ENCODE measurements at regions not wholly inside any gene's neighbourhood (a gene's known extent, or its start where the extent isn't known, plus 50 kb on each side); places are given as distances from the start of the nearest gene placed in this dataset.

DNA sequence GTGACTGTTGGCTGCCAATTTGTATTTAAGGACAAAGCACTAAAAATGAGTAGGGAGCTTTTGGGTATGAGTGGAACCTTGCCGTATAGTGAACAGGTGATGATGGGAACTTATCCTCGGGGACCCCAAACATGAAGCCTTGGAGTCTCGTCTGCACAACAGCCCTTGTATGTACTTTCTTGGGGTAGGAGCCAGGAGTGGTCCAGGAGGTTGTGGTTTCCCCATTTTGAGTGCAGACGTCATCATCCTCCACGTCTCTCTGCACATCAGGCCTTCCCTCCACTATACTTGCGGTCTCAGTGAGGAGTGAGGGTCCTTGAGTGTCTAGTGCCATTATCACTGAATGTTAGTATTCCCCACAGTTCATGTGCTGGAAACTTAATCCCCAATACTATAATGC is 101.5 kb upstream of the HS6ST1 start:
- no peaks in the 10 kb centered on the region for H3K36me3 ChIP-seq (ENCODE audit: insufficient read depth, low read length)
- H3K27ac ChIP-seq (ENCODE audit: low read depth, low read length), result no peak overlapping the region
- no peaks in the 10 kb centered on the region for H3K9me3 ChIP-seq (ENCODE audit: low read depth, low read length)
- H2AFZ ChIP-seq (ENCODE audit: low read length), result no peak overlapping the region
- peaks cover 13% of the 10 kb centered on the region for H3K4me1 ChIP-seq (ENCODE audit: insufficient read depth, low read length)
- no peak overlapping the region for H3K4me2 ChIP-seq (ENCODE audit: insufficient read depth, low read length)
- no peaks in the 10 kb centered on the region for H4K20me1 ChIP-seq (ENCODE audit: insufficient read depth, low read length)
- TF ChIP-seq, protein P1, sequence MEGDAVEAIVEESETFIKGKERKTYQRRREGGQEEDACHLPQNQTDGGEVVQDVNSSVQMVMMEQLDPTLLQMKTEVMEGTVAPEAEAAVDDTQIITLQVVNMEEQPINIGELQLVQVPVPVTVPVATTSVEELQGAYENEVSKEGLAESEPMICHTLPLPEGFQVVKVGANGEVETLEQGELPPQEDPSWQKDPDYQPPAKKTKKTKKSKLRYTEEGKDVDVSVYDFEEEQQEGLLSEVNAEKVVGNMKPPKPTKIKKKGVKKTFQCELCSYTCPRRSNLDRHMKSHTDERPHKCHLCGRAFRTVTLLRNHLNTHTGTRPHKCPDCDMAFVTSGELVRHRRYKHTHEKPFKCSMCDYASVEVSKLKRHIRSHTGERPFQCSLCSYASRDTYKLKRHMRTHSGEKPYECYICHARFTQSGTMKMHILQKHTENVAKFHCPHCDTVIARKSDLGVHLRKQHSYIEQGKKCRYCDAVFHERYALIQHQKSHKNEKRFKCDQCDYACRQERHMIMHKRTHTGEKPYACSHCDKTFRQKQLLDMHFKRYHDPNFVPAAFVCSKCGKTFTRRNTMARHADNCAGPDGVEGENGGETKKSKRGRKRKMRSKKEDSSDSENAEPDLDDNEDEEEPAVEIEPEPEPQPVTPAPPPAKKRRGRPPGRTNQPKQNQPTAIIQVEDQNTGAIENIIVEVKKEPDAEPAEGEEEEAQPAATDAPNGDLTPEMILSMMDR (IDR thresholded peaks at IDR 0.05; ENCODE audit: extremely low read depth, low read depth, low read length), result no peak
- H3K4me3 ChIP-seq (ENCODE audit: insufficient read depth, low read length), result no peak overlapping the region
- H3K79me2 ChIP-seq (ENCODE audit: insufficient read depth, low read length), result no peaks in the 10 kb centered on the region
- no peaks in the 10 kb centered on the region for H3K27me3 ChIP-seq (ENCODE audit: insufficient read depth, low read length)
- peak; percentile 52 for DNase-seq (ENCODE audit: insufficient read length, low spot score, missing footprints)

DNA sequence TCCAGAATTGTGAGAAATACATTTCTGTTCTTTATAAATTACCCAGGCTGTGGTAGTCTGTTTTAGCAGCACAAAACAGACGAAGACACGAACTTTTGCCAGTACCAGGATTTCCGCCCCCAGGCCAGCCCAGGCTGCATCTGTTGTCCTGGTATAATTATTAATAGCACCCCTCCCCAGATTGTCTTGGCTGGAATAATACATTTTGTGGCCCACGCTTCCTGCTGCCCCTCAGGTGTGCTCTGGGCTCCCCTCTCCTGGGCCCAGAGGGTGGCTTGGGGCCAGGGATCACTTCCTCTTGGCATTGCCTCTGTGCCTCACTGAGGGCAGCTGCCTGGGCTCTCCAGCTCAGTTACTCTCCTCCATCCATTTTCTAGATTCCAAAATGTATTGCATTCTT is 102.1 kb upstream of the HS6ST1 start:
- no peaks in the 10 kb centered on the region for H3K79me2 ChIP-seq (ENCODE audit: insufficient read depth, low read length)
- no peak overlapping the region for H3K27ac ChIP-seq (ENCODE audit: low read depth, low read length)
- H4K20me1 ChIP-seq (ENCODE audit: insufficient read depth, low read length), result no peaks in the 10 kb centered on the region
- no peaks in the 10 kb centered on the region for H3K27me3 ChIP-seq (ENCODE audit: insufficient read depth, low read length)
- TF ChIP-seq, protein P1 (IDR thresholded peaks at IDR 0.05; ENCODE audit: extremely low read depth, low read depth, low read length), result no peak
- DNase-seq (ENCODE audit: insufficient read length, low spot score, missing footprints), result peak; percentile 47
- no peak overlapping the region for H3K4me2 ChIP-seq (ENCODE audit: insufficient read depth, low read length)
- peaks cover 13% of the 10 kb centered on the region for H3K4me1 ChIP-seq (ENCODE audit: insufficient read depth, low read length)
- H3K9me3 ChIP-seq (ENCODE audit: low read depth, low read length), result no peaks in the 10 kb centered on the region
- no peak overlapping the region for H3K4me3 ChIP-seq (ENCODE audit: insufficient read depth, low read length)
- no peaks in the 10 kb centered on the region for H3K36me3 ChIP-seq (ENCODE audit: insufficient read depth, low read length)
- H2AFZ ChIP-seq (ENCODE audit: low read length), result no peak overlapping the region

DNA sequence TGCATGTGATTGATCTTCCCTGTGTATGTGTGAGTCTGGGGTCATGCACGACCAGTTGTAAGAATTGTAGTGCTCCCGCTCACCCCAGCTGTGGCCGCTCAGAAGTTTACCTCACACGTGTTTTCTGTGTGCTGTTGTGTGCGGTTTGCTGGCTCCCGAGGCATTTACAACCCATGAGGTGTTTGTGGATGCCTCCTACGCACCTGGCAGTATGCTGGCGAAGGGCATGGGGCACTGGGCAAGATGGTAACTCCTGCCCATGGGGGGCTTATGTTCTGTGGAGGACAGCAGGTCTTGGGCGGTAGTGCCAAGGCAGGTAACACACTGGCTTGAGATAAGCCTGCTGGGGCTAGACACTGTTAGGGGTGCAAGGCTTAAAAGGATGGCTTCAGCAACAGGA is 102.6 kb upstream of the HS6ST1 start:
- Histone ChIP-seq H3K4me2 (ENCODE audit: insufficient read depth, low read length) (no peak overlapping the region), H3K4me3 (ENCODE audit: insufficient read depth, low read length) (no peak overlapping the region), H2AFZ (ENCODE audit: low read length) (no peak overlapping the region), H3K27ac (ENCODE audit: low read depth, low read length) (no peak overlapping the region), H4K20me1 (ENCODE audit: insufficient read depth, low read length) (no peaks in the 10 kb centered on the region), H3K4me1 (ENCODE audit: insufficient read depth, low read length) (peaks cover 13% of the 10 kb centered on the region), H3K9me3 (ENCODE audit: low read depth, low read length) (no peaks in the 10 kb centered on the region), H3K27me3 (ENCODE audit: insufficient read depth, low read length) (no peaks in the 10 kb centered on the region), H3K79me2 (ENCODE audit: insufficient read depth, low read length) (no peaks in the 10 kb centered on the region), H3K36me3 (ENCODE audit: insufficient read depth, low read length) (no peaks in the 10 kb centered on the region)
- TF ChIP-seq, protein P1 (IDR thresholded peaks at IDR 0.05; ENCODE audit: extremely low read depth, low read depth, low read length), result no peak
- no peak for DNase-seq (ENCODE audit: insufficient read length, low spot score, missing footprints)

DNA sequence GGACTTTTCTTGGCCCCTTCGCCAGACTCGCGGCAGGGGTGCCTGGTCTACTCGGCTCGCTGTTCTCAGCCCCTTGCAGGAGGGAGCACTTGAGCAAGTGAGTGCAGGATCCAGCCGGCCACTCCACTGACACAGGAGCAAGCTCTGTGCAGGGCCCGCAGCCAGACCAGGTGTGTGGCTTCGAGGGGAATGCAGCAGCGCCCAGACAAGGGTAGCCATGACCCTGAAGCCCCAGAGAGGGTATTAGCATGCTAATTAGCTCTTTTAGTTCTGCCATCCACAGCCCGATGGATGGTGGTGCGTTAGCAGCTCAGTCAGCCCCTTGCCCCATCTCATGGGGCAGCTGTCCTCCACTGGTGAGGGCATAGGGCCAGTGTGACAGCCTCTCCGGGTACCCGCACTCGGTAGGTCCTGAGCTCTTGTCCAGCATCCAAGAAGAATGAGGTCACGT is 103.2 kb upstream of the HS6ST1 start:
- DNase-seq (ENCODE audit: insufficient read length, low spot score, missing footprints), result no peak

More for the DNA sequence above, 103.2 kb upstream of the HS6ST1 start:
- TF ChIP-seq, protein P1 (IDR thresholded peaks at IDR 0.05; ENCODE audit: extremely low read depth, low read depth, low read length), result no peak
- Histone ChIP-seq H3K27me3 (ENCODE audit: insufficient read depth, low read length) (no peaks in the 10 kb centered on the region), H3K27ac (ENCODE audit: low read depth, low read length) (peak overlapping the region; percentile 80), H3K79me2 (ENCODE audit: insufficient read depth, low read length) (no peaks in the 10 kb centered on the region), H3K4me1 (ENCODE audit: insufficient read depth, low read length) (peaks cover 13% of the 10 kb centered on the region), H2AFZ (ENCODE audit: low read length) (peak overlapping the region; percentile 73), H3K9me3 (ENCODE audit: low read depth, low read length) (no peaks in the 10 kb centered on the region), H4K20me1 (ENCODE audit: insufficient read depth, low read length) (no peaks in the 10 kb centered on the region), H3K4me3 (ENCODE audit: insufficient read depth, low read length) (peak overlapping the region; percentile 25), H3K4me2 (ENCODE audit: insufficient read depth, low read length) (peak overlapping the region; percentile 11), H3K36me3 (ENCODE audit: insufficient read depth, low read length) (no peaks in the 10 kb centered on the region)
